ENCODE measurements at regions not wholly inside any gene's neighbourhood (a gene's known extent, or its start where the extent isn't known, plus 50 kb on each side); places are given as distances from the start of the nearest gene placed in this dataset.

DNA sequence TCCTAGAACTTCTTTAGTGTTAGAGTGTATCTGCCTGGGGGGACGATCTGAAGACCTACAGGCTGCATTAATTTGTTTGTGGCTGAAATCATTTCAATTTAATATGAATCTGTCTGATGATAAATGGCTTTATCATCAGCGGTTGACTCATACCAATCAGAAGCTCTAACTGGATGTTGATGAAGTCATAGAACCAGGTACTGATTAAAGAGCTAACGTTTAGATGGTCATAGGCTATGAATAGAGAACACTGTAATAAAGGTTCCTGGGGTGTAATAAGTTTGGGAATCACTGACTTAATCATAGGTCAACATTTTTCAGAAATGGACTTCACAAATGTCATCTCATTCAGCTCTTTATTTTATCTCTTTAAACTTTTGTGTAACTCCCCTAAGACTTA lies 329.9 kb downstream of the MSX2 start:
- no peak for DNase-seq (ENCODE audit: low read depth in 2 of 2, low spot score in 1 of 2)

DNA sequence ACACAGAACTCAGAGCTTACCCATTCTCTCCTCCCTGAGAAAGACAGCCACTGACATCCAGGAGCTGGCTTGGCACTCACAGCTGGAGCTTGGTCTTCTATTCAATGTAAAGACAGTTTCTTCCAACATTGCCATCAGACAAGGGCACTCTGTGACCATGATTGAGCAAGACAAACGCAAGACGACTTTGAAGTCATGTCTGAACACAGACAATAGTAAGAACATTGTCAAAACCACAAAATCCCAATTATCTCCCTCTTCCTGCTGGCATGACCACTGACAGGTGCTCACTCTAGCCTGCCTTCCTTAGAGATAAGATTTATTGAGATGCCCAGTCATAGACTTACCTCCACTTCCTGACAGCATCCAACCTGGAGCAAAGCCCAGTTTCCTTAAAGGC lies 328.0 kb downstream of the MSX2 start:
- no peak for DNase-seq (ENCODE audit: low read depth in 2 of 2, low spot score in 1 of 2)

GRCh38 chr5:175047048-175047447 lies 322.7 kb downstream of the MSX2 start:
- DNase-seq (ENCODE audit: low read depth in 2 of 2, low spot score in 1 of 2) = no peak

- no peak for DNase-seq (ENCODE audit: low read depth in 2 of 2, low spot score in 1 of 2)
These were observed 321.4 kb downstream of the MSX2 start for GRCh38 chr5:175045820-175046219.

DNA sequence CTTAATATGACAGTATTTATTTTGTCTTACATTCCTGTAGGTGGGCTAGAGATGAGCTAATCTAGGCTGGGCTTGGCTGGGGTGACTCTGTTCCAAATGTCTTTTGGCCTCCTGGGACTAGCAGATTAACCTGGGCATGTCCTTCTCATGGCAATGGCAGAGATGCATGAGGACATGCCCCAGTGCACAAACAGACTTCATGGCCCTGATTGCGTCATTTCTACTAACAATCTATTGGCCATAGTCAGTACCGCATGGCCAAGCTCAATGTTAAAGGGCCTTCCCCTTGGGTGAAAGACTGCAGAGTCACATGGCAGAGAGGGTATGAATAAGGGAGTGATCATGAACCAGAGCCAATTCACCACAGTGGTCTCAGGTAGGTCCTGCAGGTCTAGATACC lies 313.4 kb downstream of the MSX2 start:
- no peak for DNase-seq (ENCODE audit: low read depth in 2 of 2, low spot score in 1 of 2)

DNA sequence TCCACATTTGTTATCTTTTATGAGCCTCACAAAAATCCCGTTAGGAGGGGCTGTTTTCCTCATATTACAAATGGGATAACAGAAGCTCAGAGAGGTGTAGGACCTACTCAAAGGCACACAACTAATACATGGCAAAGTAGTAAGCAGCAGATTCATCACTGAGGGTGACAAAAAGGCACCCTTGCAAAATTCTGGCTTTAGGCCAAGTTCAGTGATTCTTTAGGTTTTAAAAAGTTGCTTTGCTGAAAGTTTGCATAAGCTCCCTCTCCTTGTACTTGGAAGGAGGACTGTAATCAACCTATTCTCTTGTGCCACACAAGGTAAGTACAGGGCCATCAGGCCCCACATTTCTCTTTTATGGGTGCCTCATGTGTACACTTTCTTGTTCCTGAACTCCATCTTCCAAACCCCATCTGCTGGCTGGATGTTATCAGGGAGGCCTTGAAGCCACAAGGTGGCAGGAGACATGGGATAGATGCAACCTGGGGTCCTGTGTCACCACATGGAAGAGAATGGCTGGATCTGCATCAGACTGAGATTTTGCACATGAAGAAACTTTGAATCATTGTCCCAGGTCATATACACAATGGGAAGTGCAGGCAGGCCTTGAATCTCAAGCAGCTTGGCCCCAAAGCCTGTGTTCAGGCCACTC lies 311.6 kb downstream of the MSX2 start:
- no peak for DNase-seq (ENCODE audit: low read depth in 2 of 2, low spot score in 1 of 2)

DNA sequence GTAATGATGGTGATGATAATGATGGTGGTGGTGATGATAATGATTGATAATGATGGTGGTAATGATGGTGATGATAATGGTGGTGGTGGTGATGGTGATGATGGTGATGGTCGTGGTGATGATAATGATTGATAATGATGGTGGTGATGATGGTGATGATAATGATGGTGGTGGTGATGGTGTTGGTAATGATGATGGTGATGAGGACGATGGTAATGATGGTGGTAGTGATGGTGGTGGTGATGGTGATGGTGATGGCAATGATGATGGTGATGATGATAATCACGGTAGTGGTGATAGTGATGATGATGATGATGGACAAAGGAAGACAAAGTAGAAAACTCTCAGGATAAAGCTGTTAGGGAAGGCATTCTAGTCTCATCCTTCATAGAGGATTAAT lies 310.5 kb downstream of the MSX2 start:
- no peak for DNase-seq (ENCODE audit: low read depth in 2 of 2, low spot score in 1 of 2)

DNA sequence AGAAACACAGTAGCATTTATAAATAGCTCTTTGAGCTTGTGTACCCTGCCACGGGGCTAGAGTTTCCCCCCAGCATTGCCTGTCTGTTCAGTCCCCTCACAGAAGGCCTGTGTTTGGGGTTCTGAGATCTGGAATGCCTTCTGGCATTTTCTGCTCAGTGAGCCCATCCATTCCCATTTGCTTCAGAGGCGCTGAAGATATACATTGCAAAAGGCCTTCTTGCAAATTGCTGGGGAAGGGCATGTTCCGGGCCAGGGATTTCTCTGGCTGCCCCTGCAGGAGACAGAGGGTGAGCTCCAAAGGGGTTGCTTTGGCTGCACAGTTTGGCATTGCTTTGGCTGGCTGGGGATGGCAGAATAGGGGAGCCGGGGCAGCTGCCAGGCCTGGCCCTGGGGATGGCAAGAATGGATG lies 308.4 kb downstream of the MSX2 start:
- DNase-seq (ENCODE audit: low read depth in 2 of 2, low spot score in 1 of 2) = no peak

- no peak for DNase-seq (ENCODE audit: low read depth in 2 of 2, low spot score in 1 of 2)
These were observed 307.6 kb downstream of the MSX2 start for GRCh38 chr5:175032013-175032412.

GRCh38 chr5:175027390-175027789 lies 303.0 kb downstream of the MSX2 start:
- no peak for DNase-seq (ENCODE audit: low read depth in 2 of 2, low spot score in 1 of 2)

DNA sequence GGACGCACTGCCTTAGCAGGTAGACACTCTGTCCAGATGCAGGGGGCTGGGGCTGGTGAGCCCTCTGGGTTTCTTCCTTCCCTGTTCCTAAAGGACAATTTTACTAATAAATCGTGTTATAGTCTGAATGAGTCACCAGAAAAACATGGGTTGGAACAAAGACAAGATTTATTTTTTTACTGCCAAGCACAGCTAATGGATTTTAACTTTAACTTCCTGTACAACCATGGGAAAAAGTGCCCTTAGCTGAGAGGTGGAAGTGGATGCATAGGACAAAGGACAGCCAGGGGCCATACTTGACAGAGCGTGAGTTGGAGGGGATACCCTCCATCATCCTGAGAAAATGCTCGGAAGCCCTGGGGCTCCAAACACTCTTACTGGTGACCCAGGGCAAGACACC lies 300.7 kb downstream of the MSX2 start:
- DNase-seq (ENCODE audit: low read depth in 2 of 2, low spot score in 1 of 2) = no peak

DNA sequence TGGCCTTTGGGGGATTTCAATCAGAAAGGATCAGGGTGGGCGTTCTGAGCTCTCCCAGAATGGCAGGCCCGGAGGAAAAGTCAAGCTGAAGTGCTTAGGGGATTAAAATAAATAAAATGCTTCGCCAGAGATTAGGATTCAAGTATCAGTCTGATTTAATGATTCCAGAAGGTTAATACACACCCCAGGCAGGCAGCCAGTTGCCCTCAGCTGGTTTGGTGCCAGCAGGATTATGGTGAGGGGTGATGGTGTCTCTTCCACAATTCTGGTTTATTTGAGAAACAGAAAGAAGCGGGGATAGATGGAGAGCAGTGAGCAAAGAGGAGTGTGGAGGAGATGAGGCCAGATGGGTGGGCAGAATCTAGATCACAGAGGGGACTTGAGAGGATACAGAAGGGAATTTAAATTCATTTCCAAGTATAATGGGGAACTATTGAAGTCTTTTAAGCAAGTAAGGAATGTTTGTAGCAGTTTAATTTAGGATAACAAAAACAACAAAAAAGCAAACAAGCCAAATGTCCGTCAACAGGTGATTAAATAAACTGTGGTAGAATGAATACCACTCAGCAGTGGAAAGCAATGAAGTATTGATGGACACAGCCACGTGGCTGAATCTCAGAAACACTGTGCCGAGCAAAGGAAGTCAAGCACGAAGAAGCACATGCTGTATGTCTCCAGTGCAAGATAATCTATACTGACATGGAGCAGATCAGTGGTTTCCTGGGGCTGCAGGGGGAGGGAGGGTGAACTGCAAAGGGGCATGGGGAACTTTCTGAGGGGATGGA lies 297.7 kb downstream of the MSX2 start:
- DNase-seq (ENCODE audit: low read depth in 2 of 2, low spot score in 1 of 2) = no peak

DNA sequence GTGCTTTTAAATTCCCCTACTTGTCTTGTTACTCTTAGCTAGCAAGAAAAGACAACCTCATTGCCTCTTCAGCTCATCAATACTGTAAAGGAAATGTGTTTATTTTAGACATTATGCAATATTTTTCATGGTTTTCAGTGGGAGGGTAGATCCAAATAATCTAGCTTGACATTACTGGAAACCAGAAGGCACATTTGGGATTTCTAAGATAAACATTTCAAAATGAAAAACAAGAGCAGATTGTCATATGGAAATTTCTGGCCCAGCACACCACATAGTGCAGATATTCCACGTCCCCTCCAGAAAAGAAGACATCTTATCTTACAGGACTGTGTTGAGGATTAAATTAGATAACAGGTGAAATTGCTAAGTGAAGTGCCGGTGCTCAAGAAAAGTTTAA lies 296.9 kb downstream of the MSX2 start:
- no peak for DNase-seq (ENCODE audit: low read depth in 2 of 2, low spot score in 1 of 2)

DNA sequence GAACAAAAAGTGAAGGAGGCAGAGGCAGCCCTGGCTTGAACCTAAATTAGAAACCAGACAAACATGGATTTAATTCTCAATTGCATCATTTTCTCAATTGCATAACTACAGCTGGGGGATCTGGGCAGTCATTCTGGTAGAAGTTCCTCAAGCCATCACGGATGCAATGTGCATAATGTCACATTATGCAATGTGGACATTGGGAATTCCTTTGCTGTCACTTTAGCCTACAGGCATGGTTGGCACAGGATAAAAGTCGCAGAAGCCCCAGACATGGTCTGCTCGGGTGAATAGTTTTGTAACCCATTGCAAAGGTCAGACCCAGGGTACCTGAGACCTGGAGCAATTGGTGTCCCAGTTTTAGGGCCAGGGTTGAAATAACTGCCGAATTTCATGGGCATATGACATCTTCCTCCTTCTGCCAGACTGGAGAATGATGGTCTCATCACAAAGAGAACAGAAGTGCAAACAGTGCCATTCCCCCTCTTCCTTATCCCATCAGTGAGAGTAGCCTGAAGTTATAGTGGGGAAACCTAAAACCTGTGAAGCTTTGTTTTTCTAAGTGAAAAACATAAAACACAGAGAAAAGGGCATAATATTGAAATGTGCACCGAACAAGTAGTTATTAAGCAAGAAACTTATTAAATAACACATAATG lies 290.8 kb downstream of the MSX2 start:
- DNase-seq (ENCODE audit: low read depth in 2 of 2, low spot score in 1 of 2) = no peak

- no peak for DNase-seq (ENCODE audit: low read depth in 2 of 2, low spot score in 1 of 2)
These were observed 288.9 kb downstream of the MSX2 start for GRCh38 chr5:175013251-175013650.

- DNase-seq (ENCODE audit: low read depth in 2 of 2, low spot score in 1 of 2) = no peak
These were observed 287.9 kb downstream of the MSX2 start for GRCh38 chr5:175012267-175012666.

DNA sequence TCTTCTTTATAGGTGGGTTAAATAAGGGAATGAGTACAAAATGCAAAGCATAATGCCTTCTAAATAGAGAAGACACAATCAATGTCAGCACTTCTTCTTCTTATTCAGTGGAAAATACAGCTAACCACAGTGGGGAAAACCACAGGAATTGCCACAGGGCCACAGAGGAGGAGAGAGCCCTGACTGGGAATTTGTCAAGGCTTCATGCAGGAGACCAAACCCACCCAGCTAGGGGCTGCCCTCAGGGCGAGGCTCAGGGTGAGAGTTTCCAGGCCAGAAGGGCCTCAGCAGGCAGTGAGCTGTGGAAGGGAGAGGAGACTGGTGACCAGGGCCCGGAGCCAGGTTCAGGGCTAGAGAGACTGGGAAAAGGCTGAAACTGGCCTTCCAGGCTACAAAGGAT lies 279.1 kb downstream of the MSX2 start:
- DNase-seq (ENCODE audit: low read depth in 2 of 2, low spot score in 1 of 2) = no peak

- DNase-seq (ENCODE audit: low read depth in 2 of 2, low spot score in 1 of 2) = no peak
These were observed 277.7 kb downstream of the MSX2 start for GRCh38 chr5:175001876-175002645.

DNA sequence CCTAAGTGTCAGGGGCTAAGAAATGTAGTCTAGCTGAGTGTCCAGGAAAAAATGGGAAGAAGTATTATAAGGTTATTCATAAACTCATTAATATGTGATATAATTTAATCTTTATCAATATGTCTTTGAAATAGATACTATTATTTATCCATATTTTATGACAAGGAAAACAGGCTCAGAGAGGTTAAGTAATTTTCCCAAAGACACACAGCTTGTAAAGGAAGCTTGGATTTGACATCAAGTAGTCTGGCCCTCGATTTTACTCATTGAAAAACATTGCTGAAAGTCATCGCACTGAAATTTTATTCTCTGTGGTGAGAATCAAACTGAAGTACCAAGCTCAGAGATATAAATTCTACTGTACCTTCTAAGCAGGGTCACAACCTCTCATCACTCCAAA lies 276.9 kb downstream of the MSX2 start:
- DNase-seq (ENCODE audit: low read depth in 2 of 2, low spot score in 1 of 2) = no peak

- DNase-seq (ENCODE audit: low read depth in 2 of 2, low spot score in 1 of 2) = no peak
These were observed 275.2 kb downstream of the MSX2 start for GRCh38 chr5:174999581-174999980.

DNA sequence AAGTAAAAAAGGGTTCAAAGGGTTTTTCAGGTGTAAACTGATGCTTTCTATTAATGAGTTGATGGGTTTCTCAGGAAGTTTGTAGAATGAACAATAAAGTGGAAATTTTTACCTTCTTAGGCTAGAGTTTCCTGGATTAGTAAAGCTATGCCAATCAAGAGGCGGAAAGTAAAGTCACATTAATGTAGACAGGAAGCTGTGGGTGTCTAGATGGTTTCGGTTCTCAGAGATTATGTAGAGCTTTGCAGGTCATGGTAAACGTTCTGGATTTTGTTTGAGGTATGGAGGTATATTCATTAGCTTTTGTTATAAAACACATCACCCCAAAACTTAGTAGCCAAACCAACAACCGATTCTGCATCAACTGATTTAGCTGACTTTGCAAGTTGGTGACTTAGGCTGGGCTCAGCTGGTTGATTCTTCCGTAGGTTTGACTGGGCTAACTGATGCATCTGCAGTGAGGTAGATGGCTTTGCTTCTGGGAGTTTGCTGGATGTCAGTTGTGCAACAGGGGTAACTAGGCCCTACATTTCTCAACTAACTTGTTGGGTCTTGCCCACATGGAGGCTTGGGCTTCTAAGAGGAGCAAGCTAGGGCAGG lies 273.8 kb downstream of the MSX2 start:
- DNase-seq (ENCODE audit: low read depth in 2 of 2, low spot score in 1 of 2) = no peak
